SK-N-SH (cell line): ENCODE measurements at regions not wholly inside any gene's neighbourhood (a gene's known extent, or its start where the extent isn't known, plus 50 kb on each side); places are given as distances from the start of the nearest gene placed in this dataset.
"Not testable (repeated sequence)": the region's sequence is repeated elsewhere in the genome, so short reads cannot be mapped to it uniquely, and the experiment has no call there.

ENCODE experiments used
- ELF1 ChIP-seq: IDR thresholded peaks from 2 replicates; pipeline ENCODE4 v1.4.0; 2012
- GABPA ChIP-seq: IDR thresholded peaks from 2 replicates; pipeline ENCODE4 v1.4.0; 2012; ENCODE audit warnings: low read depth, mild to moderate bottlenecking
- NRF1 ChIP-seq: IDR thresholded peaks from 2 replicates; pipeline ENCODE4 v1.6.1; 2012; ENCODE audit warnings: low read depth, mild to moderate bottlenecking, low read length
- POLR2AphosphoS5 ChIP-seq: IDR thresholded peaks from 2 replicates; pipeline ENCODE4 v1.6.1; 2012; ENCODE audit warnings: low read depth, low read length
- RCOR1 ChIP-seq: fragments of 150-350 bp; IDR thresholded peaks from 2 replicates; pipeline ENCODE4 v1.6.1; 2017; ENCODE audit warnings: antibody characterized with exemption, low read length
- TAF1 ChIP-seq: IDR thresholded peaks from 2 replicates; pipeline ENCODE4 v1.6.1; 2012; ENCODE audit warnings: low read depth, mild to moderate bottlenecking, low read length, moderate library complexity, borderline replicate concordance
- TCF12 ChIP-seq: IDR thresholded peaks from 2 replicates; pipeline ENCODE4 v1.4.0; 2012
- TF ChIP-seq, protein P1 (sequence below): fragments of 200-600 bp; sonication (generic); IDR thresholded peaks from 2 replicates; pipeline ENCODE4 v1.6.1; 2017; ENCODE audit warnings: antibody characterized with exemption, mild to moderate bottlenecking, moderate library complexity
- TF ChIP-seq, protein P2 (sequence below): IDR thresholded peaks from 2 replicates; pipeline ENCODE4; 2012
- TF ChIP-seq, protein P3 (sequence below): IDR thresholded peaks from 2 replicates; pipeline ENCODE4 v1.6.1; 2012; ENCODE audit warnings: mild to moderate bottlenecking, low read depth, low read length, moderate library complexity
- TF ChIP-seq, protein P4 (sequence below): fragments of 150-350 bp; IDR thresholded peaks from 2 replicates; pipeline ENCODE4 v1.6.1; 2017; ENCODE audit warnings: antibody characterized with exemption, low read length, low read depth, borderline replicate concordance

GRCh38 chr7:115273855-115274254 is 352.0 kb downstream of the MDFIC start:
- TF ChIP-seq, protein P1, sequence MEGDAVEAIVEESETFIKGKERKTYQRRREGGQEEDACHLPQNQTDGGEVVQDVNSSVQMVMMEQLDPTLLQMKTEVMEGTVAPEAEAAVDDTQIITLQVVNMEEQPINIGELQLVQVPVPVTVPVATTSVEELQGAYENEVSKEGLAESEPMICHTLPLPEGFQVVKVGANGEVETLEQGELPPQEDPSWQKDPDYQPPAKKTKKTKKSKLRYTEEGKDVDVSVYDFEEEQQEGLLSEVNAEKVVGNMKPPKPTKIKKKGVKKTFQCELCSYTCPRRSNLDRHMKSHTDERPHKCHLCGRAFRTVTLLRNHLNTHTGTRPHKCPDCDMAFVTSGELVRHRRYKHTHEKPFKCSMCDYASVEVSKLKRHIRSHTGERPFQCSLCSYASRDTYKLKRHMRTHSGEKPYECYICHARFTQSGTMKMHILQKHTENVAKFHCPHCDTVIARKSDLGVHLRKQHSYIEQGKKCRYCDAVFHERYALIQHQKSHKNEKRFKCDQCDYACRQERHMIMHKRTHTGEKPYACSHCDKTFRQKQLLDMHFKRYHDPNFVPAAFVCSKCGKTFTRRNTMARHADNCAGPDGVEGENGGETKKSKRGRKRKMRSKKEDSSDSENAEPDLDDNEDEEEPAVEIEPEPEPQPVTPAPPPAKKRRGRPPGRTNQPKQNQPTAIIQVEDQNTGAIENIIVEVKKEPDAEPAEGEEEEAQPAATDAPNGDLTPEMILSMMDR = not testable (repeated sequence)
- TF ChIP-seq POLR2AphosphoS5, RCOR1, ELF1, TAF1, NRF1, GABPA, TCF12: not testable (repeated sequence)
- TF ChIP-seq, protein P2, sequence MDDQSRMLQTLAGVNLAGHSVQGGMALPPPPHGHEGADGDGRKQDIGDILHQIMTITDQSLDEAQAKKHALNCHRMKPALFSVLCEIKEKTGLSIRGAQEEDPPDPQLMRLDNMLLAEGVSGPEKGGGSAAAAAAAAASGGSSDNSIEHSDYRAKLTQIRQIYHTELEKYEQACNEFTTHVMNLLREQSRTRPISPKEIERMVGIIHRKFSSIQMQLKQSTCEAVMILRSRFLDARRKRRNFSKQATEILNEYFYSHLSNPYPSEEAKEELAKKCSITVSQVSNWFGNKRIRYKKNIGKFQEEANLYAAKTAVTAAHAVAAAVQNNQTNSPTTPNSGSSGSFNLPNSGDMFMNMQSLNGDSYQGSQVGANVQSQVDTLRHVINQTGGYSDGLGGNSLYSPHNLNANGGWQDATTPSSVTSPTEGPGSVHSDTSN = not testable (repeated sequence)
- TF ChIP-seq, protein P3, sequence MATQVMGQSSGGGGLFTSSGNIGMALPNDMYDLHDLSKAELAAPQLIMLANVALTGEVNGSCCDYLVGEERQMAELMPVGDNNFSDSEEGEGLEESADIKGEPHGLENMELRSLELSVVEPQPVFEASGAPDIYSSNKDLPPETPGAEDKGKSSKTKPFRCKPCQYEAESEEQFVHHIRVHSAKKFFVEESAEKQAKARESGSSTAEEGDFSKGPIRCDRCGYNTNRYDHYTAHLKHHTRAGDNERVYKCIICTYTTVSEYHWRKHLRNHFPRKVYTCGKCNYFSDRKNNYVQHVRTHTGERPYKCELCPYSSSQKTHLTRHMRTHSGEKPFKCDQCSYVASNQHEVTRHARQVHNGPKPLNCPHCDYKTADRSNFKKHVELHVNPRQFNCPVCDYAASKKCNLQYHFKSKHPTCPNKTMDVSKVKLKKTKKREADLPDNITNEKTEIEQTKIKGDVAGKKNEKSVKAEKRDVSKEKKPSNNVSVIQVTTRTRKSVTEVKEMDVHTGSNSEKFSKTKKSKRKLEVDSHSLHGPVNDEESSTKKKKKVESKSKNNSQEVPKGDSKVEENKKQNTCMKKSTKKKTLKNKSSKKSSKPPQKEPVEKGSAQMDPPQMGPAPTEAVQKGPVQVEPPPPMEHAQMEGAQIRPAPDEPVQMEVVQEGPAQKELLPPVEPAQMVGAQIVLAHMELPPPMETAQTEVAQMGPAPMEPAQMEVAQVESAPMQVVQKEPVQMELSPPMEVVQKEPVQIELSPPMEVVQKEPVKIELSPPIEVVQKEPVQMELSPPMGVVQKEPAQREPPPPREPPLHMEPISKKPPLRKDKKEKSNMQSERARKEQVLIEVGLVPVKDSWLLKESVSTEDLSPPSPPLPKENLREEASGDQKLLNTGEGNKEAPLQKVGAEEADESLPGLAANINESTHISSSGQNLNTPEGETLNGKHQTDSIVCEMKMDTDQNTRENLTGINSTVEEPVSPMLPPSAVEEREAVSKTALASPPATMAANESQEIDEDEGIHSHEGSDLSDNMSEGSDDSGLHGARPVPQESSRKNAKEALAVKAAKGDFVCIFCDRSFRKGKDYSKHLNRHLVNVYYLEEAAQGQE = not testable (repeated sequence)
- TF ChIP-seq, protein P4, sequence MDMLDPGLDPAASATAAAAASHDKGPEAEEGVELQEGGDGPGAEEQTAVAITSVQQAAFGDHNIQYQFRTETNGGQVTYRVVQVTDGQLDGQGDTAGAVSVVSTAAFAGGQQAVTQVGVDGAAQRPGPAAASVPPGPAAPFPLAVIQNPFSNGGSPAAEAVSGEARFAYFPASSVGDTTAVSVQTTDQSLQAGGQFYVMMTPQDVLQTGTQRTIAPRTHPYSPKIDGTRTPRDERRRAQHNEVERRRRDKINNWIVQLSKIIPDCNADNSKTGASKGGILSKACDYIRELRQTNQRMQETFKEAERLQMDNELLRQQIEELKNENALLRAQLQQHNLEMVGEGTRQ = not testable (repeated sequence)
